ENCODE measurements at regions not wholly inside any gene's neighbourhood (a gene's known extent, or its start where the extent isn't known, plus 50 kb on each side); places are given as distances from the start of the nearest gene placed in this dataset.
"Not testable (repeated sequence)": the region's sequence is repeated elsewhere in the genome, so short reads cannot be mapped to it uniquely, and the experiment has no call there.

DNA sequence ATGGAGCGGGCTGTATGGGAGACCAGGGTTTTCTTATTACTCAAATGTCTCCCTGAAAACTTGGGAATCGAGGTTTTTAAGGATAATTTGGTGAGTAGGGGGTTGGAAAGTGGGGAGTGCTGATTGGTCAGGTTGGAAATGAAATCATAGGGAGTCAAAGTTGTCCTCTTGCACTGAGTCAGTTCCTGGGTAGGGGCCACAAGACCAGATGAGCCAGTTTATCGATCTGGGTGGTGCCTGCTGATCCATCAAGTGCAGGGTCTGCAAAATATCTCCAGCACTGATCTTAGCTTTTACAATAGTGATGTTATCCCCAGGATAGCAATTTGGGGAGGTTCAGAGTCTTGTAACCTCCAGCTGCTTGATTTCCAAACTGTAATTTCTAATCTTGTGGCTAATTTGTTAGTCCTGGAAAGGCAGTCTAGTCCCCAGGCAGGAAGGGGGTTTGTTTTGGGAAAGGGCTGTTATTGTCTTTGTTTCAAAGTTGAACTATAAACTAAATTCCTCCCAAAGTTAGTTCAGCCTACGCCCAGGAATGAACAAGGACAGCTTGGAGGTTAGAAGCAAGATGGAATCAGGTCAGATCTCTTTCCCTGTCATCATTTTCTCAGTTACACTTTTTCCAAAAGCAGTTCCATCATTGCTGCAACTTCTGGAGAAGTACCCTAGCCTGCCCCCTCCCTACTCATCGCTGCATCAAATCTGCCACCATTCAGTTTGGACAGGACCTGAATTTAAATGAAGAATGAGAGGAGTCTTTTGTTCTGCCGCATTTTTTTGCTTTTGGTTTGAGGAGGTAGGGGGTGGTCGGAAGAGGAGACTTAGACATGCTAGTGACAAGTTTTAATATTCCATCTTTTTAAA lies 236.4 kb upstream of the GALNT17 start:
- DNase-seq (ENCODE audit: extremely low read depth, low read depth): not testable (repeated sequence)

DNA sequence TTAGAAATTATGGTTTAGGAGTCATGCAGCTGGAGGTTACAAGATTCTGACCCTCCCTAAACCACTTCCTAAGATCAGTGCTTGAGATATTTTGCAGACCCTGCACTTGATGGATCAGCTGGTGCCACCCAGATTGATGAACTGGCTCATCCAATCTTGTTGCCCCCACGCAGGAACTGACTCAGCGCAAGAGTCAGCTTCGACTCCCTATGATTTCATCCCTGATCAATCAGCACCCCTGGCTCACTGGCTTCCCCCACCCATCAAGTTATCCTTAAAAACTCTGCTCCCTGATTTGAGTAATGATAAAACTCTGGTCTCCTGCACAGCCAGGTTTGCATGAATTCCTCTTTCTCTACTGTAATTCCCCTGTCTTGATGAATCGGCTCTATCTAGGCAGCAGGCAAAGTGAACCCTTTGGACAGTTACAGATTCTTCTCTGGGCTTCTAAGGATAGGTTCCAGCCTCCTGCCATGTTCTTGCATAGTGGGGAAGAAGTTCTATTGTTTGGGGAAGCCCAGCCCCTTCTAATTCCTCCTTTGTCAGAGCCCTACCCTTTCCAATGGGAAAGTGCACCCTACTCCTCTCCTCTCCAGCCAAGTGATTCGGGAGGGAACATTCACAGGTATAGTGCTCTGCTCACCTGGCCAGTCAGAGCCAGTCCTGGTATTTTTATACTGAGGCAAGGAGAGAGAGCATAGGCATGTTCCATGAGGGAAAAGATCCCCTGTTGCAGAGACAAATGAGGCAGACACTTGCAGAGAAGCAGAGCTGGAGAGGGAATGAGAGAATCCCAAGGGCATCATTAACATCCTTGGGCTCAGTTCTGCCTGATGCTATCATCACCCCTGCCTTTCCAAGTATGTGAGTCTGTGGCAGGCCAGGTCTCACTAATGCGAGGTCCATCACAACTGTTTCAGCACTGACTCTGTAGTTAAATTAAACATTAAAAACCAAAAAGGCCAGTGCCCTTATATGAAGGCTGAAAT lies 224.4 kb upstream of the GALNT17 start:
- DNase-seq (ENCODE audit: extremely low read depth, low read depth): no peak

DNA sequence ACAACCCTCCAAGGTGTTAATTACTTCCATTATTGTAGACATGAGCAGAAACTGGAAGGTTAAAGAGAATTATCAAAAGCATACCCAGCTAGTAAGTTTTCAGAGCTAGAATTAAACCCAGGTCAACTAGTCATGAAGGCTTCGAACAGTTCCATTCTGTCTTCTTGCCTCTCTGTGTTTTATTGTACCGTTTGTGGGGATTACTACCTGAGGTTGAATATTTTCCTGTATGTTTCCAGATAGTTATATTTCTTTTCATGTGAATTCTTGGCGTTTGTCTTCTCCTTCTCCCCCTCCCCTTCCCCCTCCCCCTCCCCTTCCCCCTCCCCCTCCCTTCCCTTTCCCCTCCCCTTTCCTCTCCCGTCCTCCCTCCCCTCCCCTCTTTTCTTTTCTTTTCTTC lies 218.0 kb upstream of the GALNT17 start:
- DNase-seq (ENCODE audit: extremely low read depth, low read depth): no peak

- DNase-seq (ENCODE audit: extremely low read depth, low read depth): no peak
Measured at GRCh38 chr7:70915067-70915466, 216.9 kb upstream of the GALNT17 start.

- DNase-seq (ENCODE audit: extremely low read depth, low read depth): no peak
Measured at GRCh38 chr7:70919481-70920073, 212.4 kb upstream of the GALNT17 start.

DNA sequence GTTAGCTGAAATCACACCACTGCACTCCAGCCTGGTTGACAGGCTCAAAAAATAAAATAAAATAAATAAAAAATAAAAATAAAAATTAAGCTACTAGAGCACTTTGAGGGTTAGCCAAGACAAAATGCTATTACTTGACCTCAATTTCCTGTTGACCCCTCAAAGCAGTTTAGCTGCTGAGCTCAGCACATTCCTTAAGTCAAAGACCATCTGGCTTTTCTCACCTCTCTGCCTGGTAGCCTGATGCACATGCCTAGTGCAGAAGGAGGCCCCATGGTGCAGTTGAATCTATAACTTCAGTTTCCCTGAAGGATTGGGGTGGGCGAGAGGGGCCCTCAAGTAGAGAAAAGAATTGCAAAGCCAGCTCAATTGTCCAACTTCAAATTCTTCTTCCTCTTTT lies 211.1 kb upstream of the GALNT17 start:
- DNase-seq (ENCODE audit: extremely low read depth, low read depth): no peak

GRCh38 chr7:70923181-70923845 lies 208.6 kb upstream of the GALNT17 start:
- no peak for DNase-seq (ENCODE audit: extremely low read depth, low read depth)

GRCh38 chr7:70925411-70926115 lies 206.4 kb upstream of the GALNT17 start:
- no peak for DNase-seq (ENCODE audit: extremely low read depth, low read depth)

DNA sequence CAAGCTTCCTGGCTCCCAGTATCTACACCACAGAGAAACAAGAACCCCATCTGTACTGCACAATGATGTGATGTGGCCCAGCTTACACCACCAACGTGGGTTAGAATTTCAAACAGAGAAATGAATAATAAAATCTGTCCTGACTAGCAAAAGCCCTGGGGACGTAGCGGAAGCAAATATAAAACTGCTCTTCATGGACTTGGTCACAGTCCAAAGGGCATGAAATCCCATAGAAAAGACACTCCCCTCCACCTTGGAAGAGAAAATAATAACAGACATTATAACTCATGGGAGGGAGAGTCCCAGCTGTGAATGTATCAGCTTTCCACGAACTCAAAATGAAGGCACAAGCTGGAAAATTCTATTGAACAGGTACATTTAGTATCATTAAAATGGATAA lies 205.3 kb upstream of the GALNT17 start:
- DNase-seq (ENCODE audit: extremely low read depth, low read depth): no peak

DNA sequence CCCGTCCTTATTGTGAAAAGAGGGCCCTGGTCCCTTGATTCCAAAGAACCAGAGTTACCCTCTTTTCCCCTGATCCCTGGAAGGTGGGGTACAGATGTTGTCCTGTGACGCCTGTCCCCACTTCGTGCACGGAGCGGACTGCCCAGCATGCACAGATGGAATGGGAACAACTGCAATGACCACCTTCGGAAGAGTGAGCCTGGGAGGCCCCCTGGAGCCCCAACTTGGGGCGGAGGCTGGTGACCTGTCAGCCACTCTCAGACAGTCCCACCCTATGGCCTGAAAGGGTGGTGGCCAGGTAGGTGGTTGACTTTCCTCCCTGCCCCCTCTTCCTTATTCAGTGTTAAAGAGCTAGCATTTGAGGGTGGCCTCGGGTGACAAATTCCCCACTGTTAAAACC lies 196.6 kb upstream of the GALNT17 start:
- no peak for DNase-seq (ENCODE audit: extremely low read depth, low read depth)

- DNase-seq (ENCODE audit: extremely low read depth, low read depth): no peak
Measured at GRCh38 chr7:70935854-70936253, 196.1 kb upstream of the GALNT17 start.

GRCh38 chr7:70937424-70937823 lies 194.5 kb upstream of the GALNT17 start:
- DNase-seq (ENCODE audit: extremely low read depth, low read depth): no peak

DNA sequence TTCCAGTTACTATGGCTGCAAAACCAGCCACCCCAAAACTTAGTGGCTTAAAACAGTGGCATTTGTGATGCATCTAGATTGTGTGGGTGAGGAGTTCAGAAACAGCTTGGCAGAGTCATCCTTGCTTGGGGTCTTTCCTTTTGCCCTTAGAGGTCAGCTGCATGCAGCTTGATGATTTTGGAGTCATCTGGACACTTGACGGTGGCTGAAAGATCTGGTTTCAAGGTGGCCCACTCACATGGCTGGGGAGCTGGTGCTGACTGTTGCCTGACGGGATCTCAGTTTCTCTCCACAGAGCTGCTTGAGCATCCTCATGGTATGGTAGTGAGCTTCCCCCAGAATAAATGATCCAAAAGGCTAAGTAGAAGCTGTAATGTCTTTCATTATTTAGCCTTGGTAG lies 191.3 kb upstream of the GALNT17 start:
- DNase-seq (ENCODE audit: extremely low read depth, low read depth): no peak

- no peak for DNase-seq (ENCODE audit: extremely low read depth, low read depth)
Measured at GRCh38 chr7:70942791-70943190, 189.2 kb upstream of the GALNT17 start.

GRCh38 chr7:70944516-70944915 lies 187.4 kb upstream of the GALNT17 start:
- DNase-seq (ENCODE audit: extremely low read depth, low read depth): no peak

DNA sequence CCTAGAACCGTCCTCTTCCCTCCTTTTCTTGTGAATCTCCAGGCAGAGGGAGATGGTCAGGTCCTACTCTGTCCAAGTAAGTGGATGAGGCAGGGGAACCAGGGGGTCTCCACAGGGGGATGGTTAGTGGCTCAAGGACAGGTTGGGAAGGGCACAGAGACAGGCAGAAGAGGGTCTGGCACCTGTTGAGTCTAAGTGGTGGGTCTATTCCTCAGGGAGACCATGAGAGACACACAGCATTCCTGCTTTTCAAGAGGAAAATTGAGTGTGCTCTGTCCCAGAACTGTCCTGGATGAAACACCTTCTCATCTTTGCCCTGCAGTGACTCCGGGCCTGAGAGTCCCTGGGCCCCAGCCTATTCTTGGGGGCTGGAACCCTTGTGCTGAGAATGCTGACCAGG lies 184.8 kb upstream of the GALNT17 start:
- DNase-seq (ENCODE audit: extremely low read depth, low read depth): no peak

GRCh38 chr7:70949862-70950261 lies 182.1 kb upstream of the GALNT17 start:
- no peak for DNase-seq (ENCODE audit: extremely low read depth, low read depth)

DNA sequence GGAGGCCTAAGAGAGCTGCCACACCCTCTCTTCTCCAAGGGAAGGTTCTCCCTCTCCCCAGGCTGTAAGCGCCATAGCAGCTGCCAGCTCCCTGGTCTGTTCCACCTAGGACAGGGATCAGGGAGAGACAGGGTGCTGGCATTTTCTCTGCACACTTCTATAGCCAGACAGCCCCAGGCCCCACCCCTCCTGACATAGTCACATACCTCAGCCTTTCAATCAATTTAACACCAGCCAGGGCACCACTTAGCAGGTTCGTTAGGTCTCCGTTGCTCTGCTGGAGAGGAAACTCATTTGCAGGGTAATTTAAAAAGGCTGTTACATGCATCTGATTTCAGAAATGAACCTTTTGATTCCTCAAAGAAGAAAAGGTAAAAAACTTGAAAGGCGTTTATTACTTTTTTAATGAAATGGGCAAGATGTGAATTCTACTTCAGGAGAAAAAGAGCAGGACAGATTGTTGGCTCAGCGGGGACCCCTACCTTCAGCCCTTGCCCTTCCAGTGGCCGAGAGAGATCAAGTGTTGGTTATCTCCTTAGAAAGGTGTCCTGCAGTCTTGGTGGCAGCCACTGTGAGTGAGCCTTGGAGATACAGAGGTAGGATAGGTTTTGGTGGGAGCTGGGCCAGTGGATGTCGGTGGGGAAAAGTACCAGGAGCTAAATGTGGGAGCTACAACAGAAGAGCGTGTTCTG lies 180.5 kb upstream of the GALNT17 start:
- no peak for DNase-seq (ENCODE audit: extremely low read depth, low read depth)

DNA sequence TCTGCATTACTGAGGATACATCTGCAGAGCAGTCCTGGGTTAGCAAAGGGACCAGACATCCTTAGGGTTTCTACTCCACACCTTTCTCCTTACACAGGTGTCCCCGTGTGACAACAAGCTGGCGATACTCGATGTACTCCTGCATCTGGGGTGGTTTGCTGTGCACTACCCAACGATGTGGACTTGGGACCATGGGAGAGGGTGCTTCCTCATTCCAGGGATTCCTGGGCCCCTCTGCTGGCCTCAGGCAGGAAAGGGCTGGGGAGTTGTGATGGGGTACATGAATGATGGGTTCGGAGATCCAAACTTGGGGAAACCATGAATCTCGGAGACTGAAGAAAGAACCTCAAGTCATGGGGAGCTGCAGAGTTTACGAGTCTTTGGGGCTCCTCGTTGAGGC lies 179.6 kb upstream of the GALNT17 start:
- no peak for DNase-seq (ENCODE audit: extremely low read depth, low read depth)
